ENCODE measurements at regions not wholly inside any gene's neighbourhood (a gene's known extent, or its start where the extent isn't known, plus 50 kb on each side); places are given as distances from the start of the nearest gene placed in this dataset.

- Histone ChIP-seq H3K27me3 (no peaks in the 10 kb centered on the region), H3K4me3 (no peak overlapping the region), H3K4me1 (no peaks in the 10 kb centered on the region), H3K27ac (no peak overlapping the region), H3K9me3 (peaks cover 0 to 25% of the 10 kb centered on the region in 2 donors), H3K36me3 (no peaks in the 10 kb centered on the region)
- no peak for DNase-seq (ENCODE audit: low spot score in 2 of 2)
- intact Hi-C loops (cut with DNase I), result no loop called here
- no peak for TF ChIP-seq CTCF (IDR thresholded peaks at IDR 0.05)
Measured at GRCh38 chr19:27851543-27852060, 1361.3 kb downstream of the UQCRFS1 start.

GRCh38 chr19:27851002-27851481 is 1361.9 kb downstream of the UQCRFS1 start:
- no peak for TF ChIP-seq CTCF (IDR thresholded peaks at IDR 0.05)
- Histone ChIP-seq H3K4me1 (no peaks in the 10 kb centered on the region), H3K27me3 (no peaks in the 10 kb centered on the region), H3K27ac (no peak overlapping the region), H3K36me3 (no peaks in the 10 kb centered on the region), H3K9me3 (peaks cover 0 to 29% of the 10 kb centered on the region in 2 donors), H3K4me3 (no peak overlapping the region)
- DNase-seq (ENCODE audit: low spot score in 2 of 2), result no peak
- intact Hi-C loops (cut with DNase I), result no loop called here

- Histone ChIP-seq H3K4me3 (no peak overlapping the region), H3K27ac (no peak overlapping the region), H3K9me3 (peaks cover 0 to 34% of the 10 kb centered on the region in 2 donors), H3K36me3 (no peaks in the 10 kb centered on the region), H3K27me3 (no peaks in the 10 kb centered on the region), H3K4me1 (no peaks in the 10 kb centered on the region)
- TF ChIP-seq CTCF (IDR thresholded peaks at IDR 0.05), result no peak
- intact Hi-C loops (cut with DNase I), result no loop called here
- no peak for DNase-seq (ENCODE audit: low spot score in 2 of 2)
Measured at GRCh38 chr19:27846944-27847343, 1366.0 kb downstream of the UQCRFS1 start.

- no peak for DNase-seq (ENCODE audit: low spot score in 2 of 2)
- no peak for TF ChIP-seq CTCF (IDR thresholded peaks at IDR 0.05)
- intact Hi-C loops (cut with DNase I), result no loop called here
- Histone ChIP-seq H3K9me3 (peaks cover 0 to 16% of the 10 kb centered on the region in 2 donors), H3K4me3 (no peak overlapping the region), H3K27ac (no peak overlapping the region), H3K36me3 (no peaks in the 10 kb centered on the region), H3K4me1 (no peaks in the 10 kb centered on the region), H3K27me3 (no peaks in the 10 kb centered on the region)
Measured at GRCh38 chr19:27844261-27844660, 1368.7 kb downstream of the UQCRFS1 start.

- intact Hi-C loops (cut with DNase I), result no loop called here
- no peaks in the 10 kb centered on the region for H3K36me3 ChIP-seq
- no peak for TF ChIP-seq CTCF (IDR thresholded peaks at IDR 0.05)
- H3K4me3 ChIP-seq, result no peak overlapping the region
- no peaks in the 10 kb centered on the region for H3K4me1 ChIP-seq
- no peak for DNase-seq (ENCODE audit: low spot score in 2 of 2)
- H3K27me3 ChIP-seq, result no peaks in the 10 kb centered on the region
- H3K9me3 ChIP-seq, result peaks cover 0 to 16% of the 10 kb centered on the region in 2 donors
- H3K27ac ChIP-seq, result no peak overlapping the region
Measured at GRCh38 chr19:27843861-27844260, 1369.1 kb downstream of the UQCRFS1 start.

- intact Hi-C loops (cut with DNase I), result no loop called here
- no peaks in the 10 kb centered on the region for H3K9me3 ChIP-seq
- H3K36me3 ChIP-seq, result no peaks in the 10 kb centered on the region
- H3K27ac ChIP-seq, result no peak overlapping the region
- no peak for DNase-seq (ENCODE audit: low spot score in 2 of 2)
- H3K4me1 ChIP-seq, result no peaks in the 10 kb centered on the region
- no peaks in the 10 kb centered on the region for H3K27me3 ChIP-seq
- H3K4me3 ChIP-seq, result no peak overlapping the region
- TF ChIP-seq CTCF (IDR thresholded peaks at IDR 0.05), result no peak
Measured at GRCh38 chr19:27833031-27833430, 1379.9 kb downstream of the UQCRFS1 start.
